OCI-LY7 (cell line): ENCODE measurements at regions not wholly inside any gene's neighbourhood (a gene's known extent, or its start where the extent isn't known, plus 50 kb on each side); places are given as distances from the start of the nearest gene placed in this dataset.

ENCODE experiments used
- BruUV-seq: library from RNA; stranded (reverse); fragments of 400-500 nt; replicated peaks from 2 replicates; lab custom pipeline; 2021; lab: Mats Ljungman, UMichigan
- CTCF ChIA-PET: fragments of 300-600 bp; sonication (Branson Sonifier 250); formaldehyde crosslinking; loops from one replicate; lab custom pipeline; 2022; ENCODE audit warnings: antibody characterized with exemption; ENCODE audit not compliant: unreplicated experiment; lab: Charles Lee
- POLR2A ChIA-PET: fragments of 300-600 bp; sonication (Branson Sonifier 250); formaldehyde crosslinking; loops from one replicate; lab custom pipeline; 2022; ENCODE audit warnings: antibody characterized with exemption; lab: Charles Lee
- DNase-seq: peaks from one replicate; pipeline ENCODE4 v3.0.0-alpha.2; 2015; ENCODE audit warnings: low spot score
- H2AFZ ChIP-seq: fragments of 200-600 bp; sonication (generic), shearing (Covaris generic); 2 replicates; pipeline ENCODE4 v1.6.1; 2014; ENCODE audit warnings: mild to moderate bottlenecking, antibody characterized with exemption, low read length, moderate library complexity
- H3K27ac ChIP-seq: fragments of 200-600 bp; sonication (generic); 2 replicates; pipeline ENCODE4 v1.5.1; 2014; ENCODE audit warnings: mixed run types, low read depth, mild to moderate bottlenecking, moderate library complexity, low read length, inconsistent platforms; ENCODE audit not compliant: poor library complexity, severe bottlenecking
- H3K36me3 ChIP-seq: fragments of 200-600 bp; sonication (generic); 2 replicates; pipeline ENCODE4 v1.6.1; 2014; ENCODE audit warnings: mild to moderate bottlenecking, antibody characterized with exemption, low read length, moderate library complexity, mixed read lengths; ENCODE audit not compliant: insufficient read depth
- H3K4me1 ChIP-seq: fragments of 200-600 bp; sonication (generic); 2 replicates; pipeline ENCODE4 v1.5.1; 2014; ENCODE audit warnings: mild to moderate bottlenecking, low read length; ENCODE audit not compliant: insufficient read depth, poor library complexity, severe bottlenecking
- H3K4me2 ChIP-seq: fragments of 200-600 bp; sonication (generic); 2 replicates; pipeline ENCODE4 v1.6.1; 2014; ENCODE audit warnings: mild to moderate bottlenecking, low read length
- H3K4me3 ChIP-seq: fragments of 200-600 bp; sonication (generic); 2 replicates; pipeline ENCODE4 v1.5.1; 2014; ENCODE audit warnings: mild to moderate bottlenecking, low read depth, low read length; ENCODE audit not compliant: poor library complexity, severe bottlenecking
- H3K79me2 ChIP-seq: fragments of 200-600 bp; sonication (generic); 2 replicates; pipeline ENCODE4 v1.6.1; 2016; ENCODE audit warnings: low read depth, mild to moderate bottlenecking, low read length, moderate library complexity, mixed read lengths; ENCODE audit not compliant: insufficient read depth
- H3K9me2 ChIP-seq: fragments of 200-600 bp; sonication (generic); 2 replicates; pipeline ENCODE4 v1.6.1; 2016; ENCODE audit warnings: mild to moderate bottlenecking, low read length, mixed read lengths; ENCODE audit not compliant: insufficient read depth
- H3K9me3 ChIP-seq: fragments of 200-600 bp; sonication (generic); 2 replicates; pipeline ENCODE4 v1.6.1; 2014; ENCODE audit warnings: mild to moderate bottlenecking, mixed run types, low read length, mixed read lengths
- H4K20me1 ChIP-seq: fragments of 200-600 bp; sonication (generic); 2 replicates; pipeline ENCODE4 v1.6.1; 2014; ENCODE audit warnings: mild to moderate bottlenecking, antibody characterized with exemption, low read length, moderate library complexity, mixed read lengths; ENCODE audit not compliant: insufficient read depth
- CTCF ChIP-seq: fragments of 200-600 bp; sonication (generic); conservative IDR thresholded peaks from 2 replicates; pipeline ENCODE4 v1.5.1; 2014; ENCODE audit warnings: mild to moderate bottlenecking, antibody characterized with exemption, low read length, moderate library complexity, mixed read lengths
- EZH2phosphoT487 ChIP-seq: fragments of 200-600 bp; sonication (generic); IDR thresholded peaks from 2 replicates; pipeline ENCODE4 v1.6.1; 2018; ENCODE audit warnings: low read depth, borderline replicate concordance, mild to moderate bottlenecking, mixed run types, antibody characterized with exemption, low read length, moderate library complexity, mixed read lengths
- intact Hi-C: fragments of 100-400 bp; cut with micrococcal nuclease; formaldehyde crosslinking; loops from one replicate; pipeline ENCODE4 v1.10.0; 2022; ENCODE audit not compliant: unreplicated experiment

- no peak for DNase-seq
- no peak for TF ChIP-seq CTCF
- TF ChIP-seq EZH2phosphoT487: no peak
- no peaks in the 10 kb centered on the region for H4K20me1 ChIP-seq
- H3K79me2 ChIP-seq: no peaks in the 10 kb centered on the region
- no peak overlapping the region for H3K4me2 ChIP-seq
- no peaks in the 10 kb centered on the region for H3K4me1 ChIP-seq
- no TSS peak for BruUV-seq
- no peak overlapping the region for H2AFZ ChIP-seq
- H3K4me3 ChIP-seq: no peak overlapping the region
- ChIA-PET POLR2A (interaction anchor here (1.4 kb wide), 1 partner anchor 9 kb away, joined by 4 read pairs; no protein-coding TSS in a partner anchor), CTCF (no interaction called here)
- H3K9me2 ChIP-seq: no peaks in the 10 kb centered on the region
- H3K9me3 ChIP-seq: no peaks in the 10 kb centered on the region
- H3K36me3 ChIP-seq: no peaks in the 10 kb centered on the region
- H3K27ac ChIP-seq: no peak overlapping the region
- intact Hi-C loops: no loop called here
Measured at GRCh38 chr10:111458256-111458655, 381.4 kb downstream of the ADRA2A start.

- no peaks in the 10 kb centered on the region for H3K9me3 ChIP-seq
- ChIA-PET POLR2A (no interaction called here), CTCF (no interaction called here)
- no peak for DNase-seq
- no peaks in the 10 kb centered on the region for H3K9me2 ChIP-seq
- H3K36me3 ChIP-seq: no peaks in the 10 kb centered on the region
- no peak for TF ChIP-seq CTCF
- no peak for TF ChIP-seq EZH2phosphoT487
- H4K20me1 ChIP-seq: no peaks in the 10 kb centered on the region
- H3K4me2 ChIP-seq: no peak overlapping the region
- no peak overlapping the region for H3K4me3 ChIP-seq
- no peaks in the 10 kb centered on the region for H3K79me2 ChIP-seq
- H3K27ac ChIP-seq: no peak overlapping the region
- no peak overlapping the region for H2AFZ ChIP-seq
- H3K4me1 ChIP-seq: no peaks in the 10 kb centered on the region
- no TSS peak for BruUV-seq
- intact Hi-C loops: no loop called here
Measured at GRCh38 chr10:111459967-111460366, 383.1 kb downstream of the ADRA2A start.

- ChIA-PET CTCF (no interaction called here), POLR2A (interaction anchor here (0.7 kb wide), 1 partner anchor 10 kb away, joined by 3 read pairs; no protein-coding TSS in a partner anchor)
- Histone ChIP-seq H3K4me2 (no peak overlapping the region), H3K4me3 (no peak overlapping the region), H3K27ac (no peak overlapping the region), H3K36me3 (no peaks in the 10 kb centered on the region), H3K9me2 (no peaks in the 10 kb centered on the region), H3K4me1 (no peaks in the 10 kb centered on the region), H2AFZ (no peak overlapping the region), H3K79me2 (no peaks in the 10 kb centered on the region), H4K20me1 (no peaks in the 10 kb centered on the region), H3K9me3 (no peaks in the 10 kb centered on the region)
- no peak for DNase-seq
- no peak for TF ChIP-seq EZH2phosphoT487
- no peak for TF ChIP-seq CTCF
- BruUV-seq: no TSS peak
- intact Hi-C loops: no loop called here
Measured at GRCh38 chr10:111472445-111472844, 395.6 kb downstream of the ADRA2A start.
